Stimulated activated CD8-positive, alpha-beta memory T cell treated with anti-CD3 and anti-CD28 coated beads, Interleukin-15, amount 100 ng/mL, for 48 hours (primary cell): ENCODE measurements at regions not wholly inside any gene's neighbourhood (a gene's known extent, or its start where the extent isn't known, plus 50 kb on each side); places are given as distances from the start of the nearest gene placed in this dataset.
"Not testable (repeated sequence)": the region's sequence is repeated elsewhere in the genome, so short reads cannot be mapped to it uniquely, and the experiment has no call there.

Experiments
- DNase-seq, 2 donors: peaks; one replicate each; pipeline ENCODE4 v3.0.0-alpha.2; 2020; ENCODE audit warnings: low read depth in 2 of 2

GRCh38 chr5:145658435-145658834 is 176.7 kb downstream of the PRELID2 start:
- no peak for DNase-seq

- DNase-seq: not testable (repeated sequence)
Observed at GRCh38 chr5:145652700-145653099, 182.4 kb downstream of the PRELID2 start.

DNA sequence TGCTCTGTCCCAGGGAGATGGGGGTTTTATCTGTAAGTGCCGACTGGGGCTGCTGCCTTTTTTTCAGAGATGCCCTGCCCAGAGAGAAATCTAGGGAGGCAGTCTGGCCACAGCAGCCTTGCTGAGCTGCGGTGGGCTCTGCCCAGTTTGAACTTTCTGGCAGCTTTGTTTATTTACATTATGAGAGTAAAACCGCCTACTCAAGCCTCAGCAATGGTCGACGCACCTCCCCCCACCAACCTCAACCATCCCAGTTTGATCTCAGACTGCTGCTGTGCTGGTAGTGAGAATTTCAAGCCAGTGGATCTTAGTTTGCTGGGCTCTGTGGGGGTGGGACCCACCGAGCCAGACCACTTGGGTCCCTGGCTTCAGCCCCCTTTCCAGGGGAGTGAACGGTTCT is 188.0 kb downstream of the PRELID2 start:
- not testable (repeated sequence) for DNase-seq

DNA sequence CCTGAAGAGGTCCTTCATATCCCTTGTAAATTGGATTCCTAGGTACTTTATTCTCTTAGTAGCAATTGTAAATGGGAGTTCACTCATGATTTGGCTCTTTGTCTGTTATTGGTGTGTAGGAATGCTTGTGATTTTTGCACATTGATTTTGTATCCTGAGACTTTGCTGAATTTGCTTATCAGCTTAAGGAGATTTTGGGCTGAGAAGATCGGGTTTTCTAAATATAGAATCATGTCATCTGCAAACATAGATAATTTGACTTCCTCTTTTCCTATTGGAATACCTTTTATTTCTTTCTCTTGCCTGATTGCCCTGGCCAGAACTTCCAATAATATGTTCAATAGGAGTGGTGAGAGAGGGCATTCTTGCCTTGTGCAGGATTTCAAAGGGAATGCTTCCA is 191.9 kb downstream of the PRELID2 start:
- DNase-seq: not testable (repeated sequence)

- no peak for DNase-seq
Observed at GRCh38 chr5:145637396-145637795, 197.7 kb downstream of the PRELID2 start.

DNA sequence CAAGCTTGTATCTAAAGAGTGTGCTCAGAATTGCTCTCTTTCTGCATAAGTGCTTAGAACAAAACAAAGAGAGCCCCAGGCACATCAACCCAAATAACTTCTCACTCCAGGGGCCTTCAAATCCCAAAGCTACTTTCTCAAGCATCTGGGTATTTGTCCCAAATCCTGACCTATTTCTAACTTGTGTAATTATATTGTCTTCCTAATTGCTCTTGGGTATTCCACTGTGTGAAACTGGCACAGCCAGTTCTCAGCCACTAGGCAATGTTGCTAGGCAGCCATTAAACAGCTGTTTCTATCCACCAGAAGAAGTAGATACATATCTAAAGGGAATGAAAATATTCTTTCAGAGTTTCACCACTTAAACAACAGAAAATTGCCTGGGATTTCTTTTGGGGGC is 198.8 kb downstream of the PRELID2 start:
- no peak for DNase-seq

DNA sequence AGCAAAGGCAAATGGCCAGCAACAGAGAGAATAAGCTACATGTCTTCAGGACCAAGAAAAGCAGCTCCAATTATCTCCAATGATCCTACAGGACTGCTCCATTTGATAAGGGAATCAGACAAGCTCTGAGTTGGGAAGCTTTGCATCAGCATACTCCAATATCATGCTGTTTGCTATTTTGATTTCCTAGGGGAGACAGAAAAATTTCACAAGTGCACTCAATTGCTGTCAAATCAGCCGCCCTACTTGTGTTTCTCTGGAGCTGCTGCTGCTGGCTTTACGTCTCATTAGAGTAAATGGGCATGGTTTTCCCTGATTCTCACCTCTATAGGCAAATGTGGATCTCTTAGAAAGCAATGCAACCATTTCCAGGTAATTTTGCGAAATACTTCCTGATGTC is 201.7 kb downstream of the PRELID2 start:
- DNase-seq: no peak

DNA sequence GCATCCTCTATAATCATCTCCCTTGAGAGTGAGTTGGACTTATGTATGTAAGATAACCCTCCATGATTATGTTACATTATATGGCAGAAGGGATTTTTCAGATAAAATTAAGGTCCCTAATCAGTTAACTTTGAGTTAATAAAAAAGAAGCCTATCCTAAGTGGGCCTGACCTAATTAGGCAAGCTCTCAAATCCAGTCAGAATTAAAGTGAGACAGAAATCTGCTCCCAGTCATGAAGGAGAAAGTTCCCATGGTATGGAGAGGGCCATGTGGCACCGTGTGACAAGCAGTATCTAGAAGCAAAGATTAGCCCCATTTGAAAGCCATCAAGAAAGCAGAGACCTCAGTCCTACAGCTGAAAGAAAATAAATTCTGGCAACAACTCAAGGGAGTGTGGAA is 202.4 kb downstream of the PRELID2 start:
- no peak for DNase-seq

DNA sequence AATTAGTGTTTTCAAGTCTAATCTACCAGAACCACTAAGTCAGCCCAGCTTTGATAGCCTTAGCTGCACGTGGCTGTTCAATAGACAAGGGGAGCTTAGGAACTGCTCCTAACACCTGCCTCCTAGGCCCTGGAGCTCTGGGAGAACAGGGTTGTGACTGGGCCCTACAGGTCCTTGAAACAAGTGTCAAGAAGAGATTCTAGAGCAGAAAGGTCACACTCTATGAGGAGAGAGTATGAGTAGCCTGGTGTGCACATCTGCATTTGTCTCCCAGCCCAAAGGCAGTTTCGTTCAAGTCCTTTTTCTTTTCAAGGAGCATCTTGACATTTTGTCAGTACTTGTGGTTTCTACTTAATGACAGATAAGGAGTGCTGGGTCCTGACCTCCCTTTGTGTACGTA is 206.1 kb downstream of the PRELID2 start:
- no peak for DNase-seq

DNA sequence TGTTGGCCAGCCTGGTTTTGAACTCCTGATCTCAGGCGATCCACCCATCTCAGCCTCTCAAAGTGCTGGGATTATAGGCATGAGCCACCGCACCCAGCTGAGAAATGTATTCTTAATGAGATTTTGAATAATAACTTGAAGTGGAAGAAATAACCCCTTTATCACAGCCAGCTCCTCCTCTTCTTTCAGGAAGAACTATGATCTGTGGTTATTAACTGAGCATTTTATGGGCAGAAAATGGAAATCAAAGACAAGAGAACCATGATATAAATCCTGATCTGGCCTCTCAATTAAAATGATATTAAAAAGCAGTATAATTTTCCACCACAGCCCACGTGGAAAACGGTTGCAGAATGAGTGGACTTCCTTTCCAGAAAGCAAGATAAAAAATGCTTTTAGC is 206.6 kb downstream of the PRELID2 start:
- DNase-seq: no peak

GRCh38 chr5:145619806-145620310 is 215.3 kb downstream of the PRELID2 start:
- no peak for DNase-seq

- DNase-seq: not testable (repeated sequence)
Observed at GRCh38 chr5:145616739-145617138, 218.4 kb downstream of the PRELID2 start.

DNA sequence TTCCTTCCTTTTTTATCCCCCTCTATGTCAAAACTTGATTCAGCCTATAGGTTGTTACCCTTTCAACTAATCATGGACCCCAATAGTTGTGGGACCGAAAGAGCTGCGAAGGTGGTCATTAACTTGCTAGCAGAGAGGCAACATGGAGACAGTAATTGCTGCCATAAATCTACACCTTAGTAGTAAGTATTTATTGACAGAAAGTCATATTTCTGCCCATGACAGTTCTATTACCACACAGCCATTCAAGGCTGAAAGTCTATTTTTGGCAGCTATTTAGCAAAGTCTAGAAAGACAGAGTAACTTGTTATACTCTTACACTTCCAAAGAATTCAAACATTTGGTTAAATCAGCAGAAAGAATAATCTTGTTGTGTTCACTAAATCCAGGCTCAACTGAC is 236.2 kb downstream of the PRELID2 start:
- DNase-seq: no peak

DNA sequence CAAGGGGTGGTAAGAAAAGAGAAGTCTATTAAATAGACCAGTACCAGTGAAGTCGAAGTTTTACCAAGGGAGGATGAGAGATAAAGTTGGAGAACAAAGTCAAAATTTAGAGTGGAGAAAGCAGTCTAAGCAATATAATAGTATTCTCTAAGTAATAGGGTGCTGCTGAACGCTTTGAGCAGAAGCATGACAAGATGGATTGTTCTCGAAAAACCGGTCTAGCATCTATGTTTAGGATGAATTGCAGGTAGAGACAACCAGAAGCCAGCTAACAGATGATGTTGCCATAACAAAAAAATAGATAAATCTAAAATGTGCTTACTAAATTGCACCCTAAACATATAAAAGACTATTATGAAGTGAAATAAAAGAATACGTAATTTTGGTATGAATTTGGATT is 237.0 kb downstream of the PRELID2 start:
- no peak for DNase-seq

GRCh38 chr5:145591578-145591977 is 243.6 kb downstream of the PRELID2 start:
- no peak for DNase-seq

GRCh38 chr5:145589063-145589462 is 246.1 kb downstream of the PRELID2 start:
- DNase-seq: no peak

DNA sequence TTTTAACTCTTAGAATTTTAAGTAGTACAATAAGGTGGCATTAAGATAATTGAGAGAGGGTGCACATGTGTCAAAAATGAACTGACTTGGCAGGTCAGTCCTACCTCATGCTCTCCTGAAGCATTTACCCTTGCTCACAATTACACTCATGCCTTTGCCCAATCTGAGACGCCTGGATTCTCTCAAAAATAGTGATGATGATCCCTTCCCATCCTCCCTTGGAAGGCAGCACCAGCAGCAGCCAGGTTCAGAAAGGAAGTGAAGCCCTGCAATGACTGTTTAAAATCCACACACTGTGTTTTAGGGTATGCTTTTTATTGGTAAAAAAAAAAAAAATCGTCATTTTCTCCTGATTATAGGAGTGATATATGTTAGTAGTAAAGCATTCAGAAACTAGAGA is 246.6 kb downstream of the PRELID2 start:
- DNase-seq: no peak

DNA sequence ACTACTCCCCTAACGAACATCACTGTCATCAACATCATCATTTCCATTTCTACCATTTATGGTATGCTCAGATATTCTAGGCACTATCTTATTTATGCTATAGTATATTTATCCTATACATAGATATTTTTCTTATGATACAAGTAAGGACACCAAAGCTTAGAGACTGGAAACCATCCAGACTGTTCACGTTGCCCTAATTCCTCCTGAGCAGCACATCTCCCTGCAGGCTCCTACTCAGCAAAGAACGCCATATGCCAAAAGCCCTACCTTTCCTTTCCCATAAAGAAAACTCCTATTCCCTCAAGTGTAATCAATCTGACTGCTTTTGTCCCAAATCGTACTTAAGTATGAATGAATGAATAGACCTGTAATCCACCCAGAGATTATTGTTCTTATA is 247.0 kb downstream of the PRELID2 start:
- no peak for DNase-seq

DNA sequence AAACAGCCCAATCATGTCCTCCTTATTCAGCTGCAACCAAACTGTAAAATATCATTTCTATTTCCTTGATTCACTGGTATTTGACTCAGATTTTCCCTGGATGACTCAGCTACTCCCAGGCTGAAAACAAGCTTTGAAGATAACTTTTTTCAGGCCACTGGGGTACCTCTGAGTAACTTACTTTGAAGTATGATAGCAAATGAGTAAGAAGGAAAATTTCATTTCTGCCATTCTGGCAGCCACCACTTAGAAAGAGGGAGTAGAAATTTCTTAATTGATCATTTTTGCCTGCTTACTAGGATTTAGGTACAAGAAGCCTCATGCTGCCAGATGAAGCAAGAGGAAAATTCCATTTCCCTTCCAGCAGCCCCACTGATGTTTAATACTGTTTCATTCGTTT is 247.4 kb downstream of the PRELID2 start:
- no peak for DNase-seq

- no peak for DNase-seq
Observed at GRCh38 chr5:145587308-145587672, 247.9 kb downstream of the PRELID2 start.

DNA sequence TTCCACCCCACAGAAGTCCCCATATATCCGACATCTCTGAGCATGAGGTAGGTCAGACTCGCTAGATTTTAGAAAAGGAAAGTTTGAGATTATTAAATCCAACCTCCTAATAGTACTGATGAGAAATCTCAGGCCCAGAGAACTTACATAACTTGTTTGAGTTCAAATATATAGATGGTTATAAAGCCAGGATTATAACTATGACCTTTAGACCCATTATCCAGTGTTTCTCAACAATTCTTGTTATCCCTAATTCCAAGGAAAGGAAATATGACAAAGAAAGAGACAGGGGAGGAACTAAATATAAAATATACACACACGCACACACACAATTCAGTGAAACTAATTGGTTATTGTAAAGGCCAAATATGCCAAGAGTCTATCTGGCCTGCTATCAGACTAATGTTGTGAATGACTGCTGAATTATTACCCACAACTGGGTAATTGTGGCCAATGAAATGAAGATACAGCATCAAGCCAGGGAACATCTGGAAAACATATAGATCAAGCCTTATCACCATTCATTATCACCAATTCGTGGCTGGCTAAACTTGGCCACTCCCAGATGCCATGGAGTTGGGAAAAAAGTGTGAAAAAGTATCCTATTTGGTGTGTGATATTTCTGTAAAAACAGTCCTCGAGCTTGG is 248.4 kb downstream of the PRELID2 start:
- DNase-seq: no peak

DNA sequence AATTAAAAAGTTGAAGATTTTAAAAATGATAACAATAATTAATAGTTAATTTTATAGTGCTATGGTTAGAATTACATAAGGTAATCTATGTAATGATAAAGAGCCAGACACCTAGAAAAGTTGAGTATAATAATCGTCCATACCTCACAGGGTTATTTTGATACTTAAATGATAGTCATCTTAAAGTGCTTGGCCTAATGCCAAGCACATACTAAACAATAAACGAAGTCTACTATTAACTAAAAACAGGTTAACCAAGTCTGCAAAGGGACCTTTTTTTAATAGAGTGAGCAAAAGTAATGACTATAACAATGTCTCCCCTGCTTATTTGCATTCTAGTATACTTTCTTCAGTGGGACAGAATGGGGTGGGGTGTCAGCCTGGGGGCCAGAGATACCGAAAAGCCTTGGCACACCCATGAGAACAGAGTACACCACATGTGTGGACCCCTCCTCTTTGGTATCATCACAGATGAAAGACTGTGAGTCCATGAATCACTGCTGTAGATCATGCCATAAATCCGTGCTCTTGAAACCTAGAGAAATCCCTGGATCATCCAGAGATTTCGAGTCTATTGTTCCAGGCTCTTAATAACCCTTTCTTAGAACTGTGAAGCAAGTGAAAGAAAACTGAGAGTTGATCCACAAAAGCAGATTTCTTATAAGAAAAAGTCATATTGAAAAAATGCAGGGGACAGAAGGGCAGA is 249.5 kb downstream of the PRELID2 start:
- DNase-seq: no peak

- no peak for DNase-seq
Observed at GRCh38 chr5:145579301-145579700, 255.8 kb downstream of the PRELID2 start.
